ENCODE measurements at regions not wholly inside any gene's neighbourhood (a gene's known extent, or its start where the extent isn't known, plus 50 kb on each side); places are given as distances from the start of the nearest gene placed in this dataset.

DNA sequence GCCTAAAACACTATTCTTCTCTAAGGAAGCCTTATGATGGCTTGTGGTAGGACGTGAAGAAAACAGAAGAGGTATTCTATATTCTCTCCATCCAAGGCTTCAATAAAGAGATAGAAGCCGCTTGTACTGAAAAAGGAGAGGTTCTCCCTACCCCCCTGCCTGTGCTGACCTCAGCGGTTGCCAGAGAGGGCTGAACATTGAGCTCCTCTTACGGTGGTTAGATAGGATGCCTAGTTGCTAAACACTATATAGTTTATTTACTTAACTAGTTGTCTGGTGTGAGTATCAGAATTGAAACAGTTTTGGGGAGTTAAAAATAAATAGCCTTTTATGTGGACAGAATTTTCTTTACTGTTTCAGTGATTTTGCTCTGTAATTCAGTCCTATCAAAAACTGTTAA, 112.2 kb downstream of the TFPI2 start:
- no peak for TF ChIP-seq POLR2A (IDR thresholded peaks at IDR 0.05; ENCODE audit: low read depth, low read length)
- TF ChIP-seq POLR2AphosphoS5 (IDR thresholded peaks at IDR 0.05; ENCODE audit: low read depth, low read length), result no peak
- TF ChIP-seq SPI1 (IDR thresholded peaks at IDR 0.05; ENCODE audit: low read depth, low read length), result no peak

Measured in GM12891 (cell line).